NCI-H82 (cell line): ENCODE measurements at regions not wholly inside any gene's neighbourhood (a gene's known extent, or its start where the extent isn't known, plus 50 kb on each side); places are given as distances from the start of the nearest gene placed in this dataset.
"Not testable (repeated sequence)": the region's sequence is repeated elsewhere in the genome, so short reads cannot be mapped to it uniquely, and the experiment has no call there.

Experiments used
- DNase-seq: peaks from one replicate; lab custom pipeline; 2025; lab: John Stamatoyannopoulos, UW

- DNase-seq, result no peak
These were observed 284.5 kb downstream of the HTR1B start for GRCh38 chr6:77178821-77179220.

GRCh38 chr6:77177470-77177869, 285.8 kb downstream of the HTR1B start:
- no peak for DNase-seq

GRCh38 chr6:77173472-77174074, 289.7 kb downstream of the HTR1B start:
- DNase-seq, result no peak

GRCh38 chr6:77172578-77172977, 290.7 kb downstream of the HTR1B start:
- no peak for DNase-seq

GRCh38 chr6:77159730-77160129, 303.6 kb downstream of the HTR1B start:
- DNase-seq, result no peak

GRCh38 chr6:77151241-77151640, 312.1 kb downstream of the HTR1B start:
- DNase-seq, result no peak

- DNase-seq, result no peak
These were observed 312.6 kb downstream of the HTR1B start for GRCh38 chr6:77150736-77151135.

GRCh38 chr6:77145244-77145643, 318.0 kb downstream of the HTR1B start:
- no peak for DNase-seq

GRCh38 chr6:77143659-77144447, 319.4 kb downstream of the HTR1B start:
- no peak for DNase-seq

GRCh38 chr6:77136086-77136485, 327.2 kb downstream of the HTR1B start:
- DNase-seq, result no peak

GRCh38 chr6:77133031-77133430, 330.3 kb downstream of the HTR1B start:
- DNase-seq, result no peak

GRCh38 chr6:77131426-77131825, 331.9 kb downstream of the HTR1B start:
- DNase-seq, result no peak

GRCh38 chr6:77124604-77125003, 338.7 kb downstream of the HTR1B start:
- no peak for DNase-seq

- DNase-seq, result no peak
These were observed 339.8 kb downstream of the HTR1B start for GRCh38 chr6:77123527-77123926.

GRCh38 chr6:77106992-77107391, 356.3 kb downstream of the HTR1B start:
- no peak for DNase-seq

GRCh38 chr6:77105091-77105490, 358.2 kb downstream of the HTR1B start:
- no peak for DNase-seq

GRCh38 chr6:77097940-77098339, 365.4 kb downstream of the HTR1B start:
- DNase-seq, result peak; percentile 3

GRCh38 chr6:77095936-77096627, 367.2 kb downstream of the HTR1B start:
- peak; percentile 74 for DNase-seq

- no peak for DNase-seq
These were observed 368.5 kb downstream of the HTR1B start for GRCh38 chr6:77094821-77095220.

- DNase-seq, result no peak
These were observed 370.3 kb downstream of the HTR1B start for GRCh38 chr6:77092971-77093370.

GRCh38 chr6:77089776-77090175, 373.5 kb downstream of the HTR1B start:
- no peak for DNase-seq

- DNase-seq, result not testable (repeated sequence)
These were observed 375.4 kb downstream of the HTR1B start for GRCh38 chr6:77087794-77088318.
